HG02870 (cell line): ENCODE measurements at regions not wholly inside any gene's neighbourhood (a gene's known extent, or its start where the extent isn't known, plus 50 kb on each side); places are given as distances from the start of the nearest gene placed in this dataset.
"Not testable (repeated sequence)": the region's sequence is repeated elsewhere in the genome, so short reads cannot be mapped to it uniquely, and the experiment has no call there.

ENCODE experiments used
- ATAC-seq: cut with Tn5 transposase; IDR thresholded peaks from one replicate; pipeline ENCODE4 v1.9.1; 2021; ENCODE audit warnings: mild to moderate bottlenecking, moderate library complexity; ENCODE audit not compliant: unreplicated experiment

- no peak for ATAC-seq
Observed at GRCh38 chr19:29014857-29015436, 198.0 kb downstream of the UQCRFS1 start.

- ATAC-seq, result no peak
Observed at GRCh38 chr19:29013988-29014387, 199.0 kb downstream of the UQCRFS1 start.

GRCh38 chr19:29013325-29013724 is 199.6 kb downstream of the UQCRFS1 start:
- no peak for ATAC-seq

- ATAC-seq, result no peak
Observed at GRCh38 chr19:29012457-29012856, 200.5 kb downstream of the UQCRFS1 start.

GRCh38 chr19:29010276-29010675 is 202.7 kb downstream of the UQCRFS1 start:
- no peak for ATAC-seq

- ATAC-seq, result no peak
Observed at GRCh38 chr19:29006057-29006735, 206.8 kb downstream of the UQCRFS1 start.

- ATAC-seq, result no peak
Observed at GRCh38 chr19:29004796-29005195, 208.2 kb downstream of the UQCRFS1 start.

GRCh38 chr19:29003641-29004409 is 209.1 kb downstream of the UQCRFS1 start:
- ATAC-seq, result no peak

- ATAC-seq, result no peak
Observed at GRCh38 chr19:29002336-29002735, 210.6 kb downstream of the UQCRFS1 start.

- no peak for ATAC-seq
Observed at GRCh38 chr19:29001597-29002245, 211.2 kb downstream of the UQCRFS1 start.

- ATAC-seq, result no peak
Observed at GRCh38 chr19:29001141-29001581, 211.8 kb downstream of the UQCRFS1 start.

GRCh38 chr19:28999724-29000433 is 213.1 kb downstream of the UQCRFS1 start:
- ATAC-seq, result no peak

- ATAC-seq, result no peak
Observed at GRCh38 chr19:28998974-28999373, 214.0 kb downstream of the UQCRFS1 start.

- ATAC-seq, result not testable (repeated sequence)
Observed at GRCh38 chr19:28997866-28998265, 215.1 kb downstream of the UQCRFS1 start.

- ATAC-seq, result no peak
Observed at GRCh38 chr19:28990522-28990921, 222.4 kb downstream of the UQCRFS1 start.

- ATAC-seq, result no peak
Observed at GRCh38 chr19:28989739-28990138, 223.2 kb downstream of the UQCRFS1 start.

GRCh38 chr19:28988066-28988465 is 224.9 kb downstream of the UQCRFS1 start:
- ATAC-seq, result no peak

- no peak for ATAC-seq
Observed at GRCh38 chr19:28987177-28987576, 225.8 kb downstream of the UQCRFS1 start.

- no peak for ATAC-seq
Observed at GRCh38 chr19:28985201-28985600, 227.8 kb downstream of the UQCRFS1 start.

GRCh38 chr19:28984315-28984714 is 228.6 kb downstream of the UQCRFS1 start:
- no peak for ATAC-seq

- no peak for ATAC-seq
Observed at GRCh38 chr19:28983430-28983829, 229.5 kb downstream of the UQCRFS1 start.
